Vagina (tissue), 2 donors: ENCODE measurements at regions not wholly inside any gene's neighbourhood (a gene's known extent, or its start where the extent isn't known, plus 50 kb on each side); places are given as distances from the start of the nearest gene placed in this dataset.

Source experiments
- CTCF ChIP-seq, 3 experiments: fragments of 450-650 bp in 2 of 3; fragments of 200-600 bp in 1 of 3; sonication (generic) in 1 of 3; IDR thresholded peaks; one replicate each; pipeline ENCODE4 v1.5.1; 2017 to 2019; ENCODE audit warnings: antibody characterized with exemption in 3 of 3, mild to moderate bottlenecking in 2 of 3, moderate library complexity in 2 of 3
- POLR2A ChIP-seq, 2 donors: fragments of 450-650 bp; IDR thresholded peaks; one replicate each; pipeline ENCODE4 v1.6.1; 2017; ENCODE audit warnings: antibody characterized with exemption in 2 of 2, mild to moderate bottlenecking in 2 of 2, moderate library complexity in 2 of 2
- POLR2AphosphoS5 ChIP-seq, 2 donors: sonication (generic); formaldehyde crosslinking; IDR thresholded peaks; one replicate each; pipeline ENCODE4 v1.9.0; 2017; ENCODE audit warnings: antibody characterized with exemption in 2 of 2, mild to moderate bottlenecking in 2 of 2, low read depth in 1 of 2; ENCODE audit not compliant: insufficient read depth in 1 of 2

- TF ChIP-seq CTCF (IDR thresholded peaks at IDR 0.05), result no peak
- no peak for TF ChIP-seq POLR2AphosphoS5 (IDR thresholded peaks at IDR 0.05; ENCODE audit: insufficient read depth in 1 of 2, low read depth in 1 of 2)
- no peak for TF ChIP-seq POLR2A (IDR thresholded peaks at IDR 0.05)
Measured at GRCh38 chr13:111456452-111457230, 136.2 kb downstream of the TEX29 start.
